Ovary (tissue), 7 donors: ENCODE measurements at regions not wholly inside any gene's neighbourhood (a gene's known extent, or its start where the extent isn't known, plus 50 kb on each side); places are given as distances from the start of the nearest gene placed in this dataset.
A peak's percentile ranks its signal among the peaks of the same experiment; 100 is the strongest.

ENCODE experiments used
- DNase-seq, 5 donors: peaks; one replicate each; pipeline ENCODE4 v3.0.0-alpha.2; 2019 to 2020
- H3K27ac ChIP-seq, 2 donors: fragments of 200-600 bp; one replicate each; pipeline versions ENCODE4 v1.5.1 to v1.8.0; 2019 to 2022
- H3K27me3 ChIP-seq: fragments of 200-600 bp; one replicate; pipeline ENCODE4 v1.8.0; 2022
- H3K36me3 ChIP-seq: fragments of 200-600 bp; sonication (generic); one replicate; pipeline ENCODE4 v1.5.1; 2019
- H3K4me1 ChIP-seq: one replicate; pipeline ENCODE4 v1.8.1; 2013; ENCODE audit warnings: mild to moderate bottlenecking, moderate library complexity; ENCODE audit not compliant: insufficient read depth
- H3K4me3 ChIP-seq: fragments of 200-600 bp; sonication (generic); one replicate; pipeline ENCODE4 v1.5.1; 2017
- H3K9me3 ChIP-seq, 2 donors: fragments of 200-600 bp in 1 of 2; sonication (generic) in 1 of 2; one replicate each; pipeline versions ENCODE4 v1.5.1 to v1.8.1; 2013 to 2019; ENCODE audit warnings: mild to moderate bottlenecking in 1 of 2, moderate library complexity in 1 of 2
- EP300 ChIP-seq: sonication (generic); formaldehyde crosslinking; IDR thresholded peaks from one replicate; pipeline ENCODE4 v1.6.1; 2017; ENCODE audit warnings: antibody characterized with exemption
- POLR2A ChIP-seq: fragments of 450-650 bp; IDR thresholded peaks from one replicate; pipeline ENCODE4 v1.6.1; 2017; ENCODE audit warnings: antibody characterized with exemption, mild to moderate bottlenecking, moderate library complexity
- WGBS, 3 donors: extraction: QIAGEN DNeasy Blood & Tissue Kit in 1 of 3; methylation state at CpG; one replicate each; pipeline versions ENCODE4 v1.1.5 to v1.1.7; 2013 to 2017; 5-methylcytosine and 5-hydroxymethylcytosine counted together
- intact Hi-C, 4 donors: fragments of 100-400 bp; cut with DNase I; formaldehyde crosslinking; loops; one replicate each; pipeline versions ENCODE4 v1.11.0 to v1.15.1; 2022 to 2023
- TF ChIP-seq, protein P1 (sequence below), 3 donors: fragments of 450-650 bp in 2 of 3; fragments of 200-600 bp in 1 of 3; IDR thresholded peaks; one replicate each; pipeline versions ENCODE4 v1.5.1 to v1.8.0; 2016 to 2022; ENCODE audit warnings: antibody characterized with exemption in 3 of 3, mild to moderate bottlenecking in 1 of 3
- donor health status: DM: no; HTN: no; CAD: no; lungs with moderate emphysema.
- donor health status: DM: no; HTN: no; CAD: no.
- donor health status: Bipolar disorder and iron deficiency.
- donor health status: DM: no; HTN: no; CAD: no.
- donor health status: DM: yes; HTN: yes; CAD: no.

- Histone ChIP-seq H3K36me3 (no peaks in the 10 kb centered on the region), H3K4me3 (no peak overlapping the region), H3K27ac (no peak overlapping the region), H3K9me3 (no peaks in the 10 kb centered on the region), H3K4me1 (no peaks in the 10 kb centered on the region), H3K27me3 (no peaks in the 10 kb centered on the region)
- intact Hi-C loops: loop anchor here in 2 of 4 donors (5.0 to 10.0 kb wide), 3 partner anchors 95 to 212 kb away; no protein-coding TSS in a partner anchor
- 13 to 24% (median 21%) methylated on average over 7 of the region's 7 CpGs for WGBS, 3 donors
- peak in 1 of 5 donors; percentile 62 for DNase-seq
- no peak for TF ChIP-seq POLR2A
- TF ChIP-seq, protein P1, sequence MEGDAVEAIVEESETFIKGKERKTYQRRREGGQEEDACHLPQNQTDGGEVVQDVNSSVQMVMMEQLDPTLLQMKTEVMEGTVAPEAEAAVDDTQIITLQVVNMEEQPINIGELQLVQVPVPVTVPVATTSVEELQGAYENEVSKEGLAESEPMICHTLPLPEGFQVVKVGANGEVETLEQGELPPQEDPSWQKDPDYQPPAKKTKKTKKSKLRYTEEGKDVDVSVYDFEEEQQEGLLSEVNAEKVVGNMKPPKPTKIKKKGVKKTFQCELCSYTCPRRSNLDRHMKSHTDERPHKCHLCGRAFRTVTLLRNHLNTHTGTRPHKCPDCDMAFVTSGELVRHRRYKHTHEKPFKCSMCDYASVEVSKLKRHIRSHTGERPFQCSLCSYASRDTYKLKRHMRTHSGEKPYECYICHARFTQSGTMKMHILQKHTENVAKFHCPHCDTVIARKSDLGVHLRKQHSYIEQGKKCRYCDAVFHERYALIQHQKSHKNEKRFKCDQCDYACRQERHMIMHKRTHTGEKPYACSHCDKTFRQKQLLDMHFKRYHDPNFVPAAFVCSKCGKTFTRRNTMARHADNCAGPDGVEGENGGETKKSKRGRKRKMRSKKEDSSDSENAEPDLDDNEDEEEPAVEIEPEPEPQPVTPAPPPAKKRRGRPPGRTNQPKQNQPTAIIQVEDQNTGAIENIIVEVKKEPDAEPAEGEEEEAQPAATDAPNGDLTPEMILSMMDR (IDR thresholded peaks at IDR 0.05): peak in 2 of 3 donors; percentile 47 to 63
Measured at GRCh38 chr6:165889636-165890403, 226.8 kb upstream of the PDE10A start.

DNA sequence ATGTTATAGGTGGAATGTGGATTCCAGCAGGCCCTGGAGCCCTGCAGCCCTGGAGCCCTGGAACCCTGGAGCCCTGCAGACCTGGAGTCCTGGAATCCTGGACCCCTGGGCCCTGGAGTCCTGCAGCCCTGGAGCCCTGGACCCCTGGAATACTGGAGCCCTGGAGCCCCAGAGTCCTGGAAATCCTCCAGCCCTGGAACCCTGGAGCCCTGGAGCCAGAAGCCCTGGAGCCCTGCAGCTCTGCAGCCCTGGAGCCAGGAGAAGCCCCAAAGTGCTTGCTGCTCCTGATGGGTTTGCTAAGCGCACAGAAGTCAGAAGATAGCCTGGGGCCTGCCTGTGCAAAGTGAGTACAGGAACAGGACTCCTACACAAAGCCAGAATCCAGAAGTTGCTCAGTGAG, 223.1 kb upstream of the PDE10A start:
- no peak overlapping the region for H3K27ac ChIP-seq
- H3K27me3 ChIP-seq: no peaks in the 10 kb centered on the region
- H3K4me1 ChIP-seq: no peaks in the 10 kb centered on the region
- no peaks in the 10 kb centered on the region for H3K36me3 ChIP-seq
- no peak overlapping the region for H3K4me3 ChIP-seq
- TF ChIP-seq, protein P1 (IDR thresholded peaks at IDR 0.05): no peak
- TF ChIP-seq POLR2A (no peak), EP300 (no peak)
- no peaks in the 10 kb centered on the region for H3K9me3 ChIP-seq
- intact Hi-C loops: loop anchor here in 2 of 4 donors (5.0 to 10.0 kb wide), 2 partner anchors 119 to 216 kb away; no protein-coding TSS in a partner anchor
- 96 to 100% (median 100%) methylated on average over 1 of the region's 1 CpG for WGBS, 3 donors
- no peak for DNase-seq

- intact Hi-C loops: loop anchor here (2.0 to 10.0 kb wide), 4 partner anchors 120 to 222 kb away; no protein-coding TSS in a partner anchor
- peak; percentile 11 for TF ChIP-seq POLR2A
- TF ChIP-seq, protein P1 (IDR thresholded peaks at IDR 0.05): peak; percentile 55 to 93 (median 92)
- no peak for TF ChIP-seq EP300
- 36 to 39% (median 37%) methylated on average over 32 of the region's 32 CpGs for WGBS, 3 donors
Measured at GRCh38 chr6:165884813-165885765, 222.0 kb upstream of the PDE10A start.

DNA sequence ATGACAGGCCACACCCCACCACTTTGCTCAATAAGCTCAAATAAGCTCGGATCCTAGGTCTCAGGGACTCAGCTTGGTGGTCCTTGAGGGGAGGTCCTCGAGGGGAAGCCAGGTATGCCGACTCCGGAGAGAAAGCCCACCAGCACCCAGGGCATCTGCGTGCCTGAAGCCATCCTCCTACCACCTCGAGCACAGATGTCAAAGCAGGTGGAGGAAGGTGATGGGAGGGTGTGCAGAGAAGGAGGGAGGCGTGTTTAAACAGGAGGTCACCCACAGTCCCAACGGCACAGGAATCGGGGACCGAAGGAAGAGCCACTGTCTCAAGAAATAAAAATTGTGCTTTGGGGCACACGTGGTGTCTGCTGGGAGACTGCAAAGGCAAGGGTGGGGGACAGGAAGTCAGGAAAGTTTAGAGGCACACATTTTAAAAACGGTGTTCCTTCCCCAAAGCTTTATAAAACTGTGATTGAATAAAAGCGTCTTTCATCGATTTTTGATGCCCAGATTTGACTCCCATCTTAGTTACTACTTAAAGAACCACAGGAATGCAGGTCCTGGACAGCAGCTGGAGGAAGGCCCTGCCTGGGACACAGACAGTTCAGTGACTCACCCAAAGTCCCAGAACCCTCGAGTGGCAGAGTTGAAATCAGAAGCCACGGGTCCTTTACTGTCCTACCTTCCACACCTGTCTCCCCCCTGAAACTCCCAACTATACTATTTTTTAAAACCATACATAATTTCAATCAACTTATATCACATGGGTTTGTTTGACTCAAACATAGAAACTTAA, 221.0 kb upstream of the PDE10A start:
- WGBS, 3 donors: 75 to 78% (median 75%) methylated on average over 16 of the region's 16 CpGs
- intact Hi-C loops: loop anchor here in 3 of 4 donors (2.0 to 10.0 kb wide), 3 partner anchors 121 to 223 kb away; no protein-coding TSS in a partner anchor
- Histone ChIP-seq H3K4me1 (no peaks in the 10 kb centered on the region), H3K36me3 (no peaks in the 10 kb centered on the region), H3K4me3 (no peak overlapping the region), H3K27ac (no peak overlapping the region), H3K27me3 (no peaks in the 10 kb centered on the region), H3K9me3 (no peaks in the 10 kb centered on the region)
- no peak for DNase-seq
- TF ChIP-seq EP300: no peak

More at GRCh38 chr6:165884813-165885765, 222.0 kb upstream of the PDE10A start:
- no peak overlapping the region for H3K4me3 ChIP-seq
- no peak overlapping the region for H3K27ac ChIP-seq
- H3K36me3 ChIP-seq: no peaks in the 10 kb centered on the region
- no peaks in the 10 kb centered on the region for H3K27me3 ChIP-seq
- no peaks in the 10 kb centered on the region for H3K4me1 ChIP-seq
- H3K9me3 ChIP-seq: no peaks in the 10 kb centered on the region
- DNase-seq: peak; percentile 76 to 93 (median 90)
